Prostate gland (tissue), 2 donors: ENCODE measurements at regions not wholly inside any gene's neighbourhood (a gene's known extent, or its start where the extent isn't known, plus 50 kb on each side); places are given as distances from the start of the nearest gene placed in this dataset.
"Not testable (repeated sequence)": the region's sequence is repeated elsewhere in the genome, so short reads cannot be mapped to it uniquely, and the experiment has no call there.

ENCODE experiments used
- DNase-seq: peaks from one replicate; pipeline ENCODE4 v3.0.0-alpha.2; 2019; ENCODE audit warnings: low spot score
- H3K27ac ChIP-seq, 2 donors: fragments of 200-600 bp; sonication (generic); 2 replicates each; pipeline ENCODE4 v1.5.1; 2017 to 2019
- H3K27me3 ChIP-seq: fragments of 200-600 bp; sonication (generic); replicated peaks from 2 replicates; pipeline ENCODE4 v1.5.1; 2019; ENCODE audit not compliant: insufficient read depth
- H3K36me3 ChIP-seq, 2 donors: fragments of 200-600 bp; sonication (generic); 1 replicate in 1 of 2; 2 replicates in 1 of 2; pipeline versions ENCODE4 v1.5.1 to v1.8.1; 2017 to 2019
- H3K4me1 ChIP-seq: fragments of 200-600 bp; sonication (generic); replicated peaks from 2 replicates; pipeline ENCODE4 v1.5.1; 2019
- H3K4me3 ChIP-seq, 2 donors: fragments of 200-600 bp; sonication (generic); 2 replicates each; pipeline ENCODE4 v1.5.1; 2017 to 2019
- H3K9me3 ChIP-seq: fragments of 200-600 bp; sonication (generic); 2 replicates; pipeline ENCODE4 v1.5.1; 2017
- CTCF ChIP-seq, 4 experiments: fragments of 200-600 bp in 2 of 4; fragments of 450-650 bp in 2 of 4; sonication (generic) in 2 of 4; IDR thresholded peaks; 1 replicate in 3 of 4; 2 replicates in 1 of 4; pipeline ENCODE4 v1.5.1; 2016 to 2019; ENCODE audit warnings: antibody characterized with exemption in 4 of 4, mild to moderate bottlenecking in 2 of 4, moderate library complexity in 2 of 4
- POLR2A ChIP-seq: fragments of 450-650 bp; IDR thresholded peaks from one replicate; pipeline ENCODE4 v1.6.1; 2016; ENCODE audit warnings: antibody characterized with exemption, mild to moderate bottlenecking
- POLR2AphosphoS5 ChIP-seq: sonication (generic); formaldehyde crosslinking; IDR thresholded peaks from one replicate; pipeline ENCODE4 v1.6.1; 2017; ENCODE audit warnings: antibody characterized with exemption
- WGBS: methylation state at CpG from one replicate; pipeline ENCODE4 v1.1.5; 2018; 5-methylcytosine and 5-hydroxymethylcytosine counted together
- intact Hi-C: fragments of 100-400 bp; cut with DNase I; formaldehyde crosslinking; loops from one replicate; pipeline ENCODE4 v1.14.2; 2022

GRCh38 chr12:73632191-73632590 is 905.4 kb upstream of the ATXN7L3B start:
- H3K4me3 ChIP-seq: no peak overlapping the region
- no peak overlapping the region for H3K27ac ChIP-seq
- H3K9me3 ChIP-seq: no peaks in the 10 kb centered on the region
- TF ChIP-seq POLR2A: no peak
- no peak for TF ChIP-seq POLR2AphosphoS5
- TF ChIP-seq CTCF (IDR thresholded peaks at IDR 0.05): no peak
- intact Hi-C loops: no loop called here
- no peak for DNase-seq
- no peaks in the 10 kb centered on the region for H3K27me3 ChIP-seq
- H3K36me3 ChIP-seq: no peaks in the 10 kb centered on the region
- no peaks in the 10 kb centered on the region for H3K4me1 ChIP-seq

- Histone ChIP-seq H3K27ac (no peak overlapping the region), H3K4me1 (no peaks in the 10 kb centered on the region), H3K27me3 (no peaks in the 10 kb centered on the region), H3K9me3 (no peaks in the 10 kb centered on the region), H3K36me3 (no peaks in the 10 kb centered on the region), H3K4me3 (no peak overlapping the region)
- TF ChIP-seq POLR2A (no peak), POLR2AphosphoS5 (no peak)
- 62% methylated on average over 4 of the region's 4 CpGs for WGBS
- intact Hi-C loops: no loop called here
- no peak for DNase-seq
These were observed 905.0 kb upstream of the ATXN7L3B start for GRCh38 chr12:73632661-73633060.

- H3K4me3 ChIP-seq, H3K4me1 ChIP-seq: not testable (repeated sequence)
- WGBS: 89% methylated on average over 5 of the region's 5 CpGs
These were observed 898.2 kb upstream of the ATXN7L3B start for GRCh38 chr12:73639397-73639796.

GRCh38 chr12:73656375-73656774 is 881.3 kb upstream of the ATXN7L3B start:
- DNase-seq: no peak
- H3K4me1 ChIP-seq: no peaks in the 10 kb centered on the region
- no peak overlapping the region for H3K27ac ChIP-seq
- H3K27me3 ChIP-seq: no peaks in the 10 kb centered on the region
- intact Hi-C loops: no loop called here
- WGBS: 66% methylated on average over 5 of the region's 5 CpGs
- H3K9me3 ChIP-seq: no peaks in the 10 kb centered on the region
- H3K36me3 ChIP-seq: no peaks in the 10 kb centered on the region
- H3K4me3 ChIP-seq: no peak overlapping the region
- TF ChIP-seq CTCF (IDR thresholded peaks at IDR 0.05): no peak
- TF ChIP-seq POLR2A: no peak
- no peak for TF ChIP-seq POLR2AphosphoS5

More at GRCh38 chr12:73639397-73639796, 898.2 kb upstream of the ATXN7L3B start:
- H3K27me3 ChIP-seq, H3K9me3 ChIP-seq, intact Hi-C loops, H3K27ac ChIP-seq, DNase-seq, H3K36me3 ChIP-seq: not testable (repeated sequence)

GRCh38 chr12:73659802-73660201 is 877.8 kb upstream of the ATXN7L3B start:
- intact Hi-C loops: no loop called here
- Histone ChIP-seq H3K4me3 (no peak overlapping the region), H3K27me3 (no peaks in the 10 kb centered on the region), H3K36me3 (no peaks in the 10 kb centered on the region), H3K4me1 (no peaks in the 10 kb centered on the region), H3K9me3 (no peaks in the 10 kb centered on the region), H3K27ac (no peak overlapping the region)
- DNase-seq: no peak
- no peak for TF ChIP-seq POLR2A
- TF ChIP-seq POLR2AphosphoS5: no peak
- WGBS: 97% methylated on average over 1 of the region's 1 CpG

GRCh38 chr12:73665193-73665592 is 872.4 kb upstream of the ATXN7L3B start:
- no peaks in the 10 kb centered on the region for H3K4me1 ChIP-seq
- intact Hi-C loops: no loop called here
- WGBS: 95% methylated on average over 15 of the region's 16 CpGs
- H3K36me3 ChIP-seq: no peaks in the 10 kb centered on the region
- H3K27ac ChIP-seq: no peak overlapping the region
- H3K4me3 ChIP-seq: no peak overlapping the region
- DNase-seq: no peak
- no peaks in the 10 kb centered on the region for H3K9me3 ChIP-seq
- no peaks in the 10 kb centered on the region for H3K27me3 ChIP-seq
- TF ChIP-seq POLR2A: no peak
- TF ChIP-seq CTCF (IDR thresholded peaks at IDR 0.05): no peak
- no peak for TF ChIP-seq POLR2AphosphoS5

- 93% methylated on average over 3 of the region's 3 CpGs for WGBS
- H3K4me3 ChIP-seq, H3K4me1 ChIP-seq, H3K9me3 ChIP-seq, H3K27ac ChIP-seq, H3K36me3 ChIP-seq, DNase-seq, intact Hi-C loops, H3K27me3 ChIP-seq: not testable (repeated sequence)
These were observed 866.1 kb upstream of the ATXN7L3B start for GRCh38 chr12:73671550-73671949.
